Breast epithelium (tissue), 4 donors: ENCODE measurements at regions not wholly inside any gene's neighbourhood (a gene's known extent, or its start where the extent isn't known, plus 50 kb on each side); places are given as distances from the start of the nearest gene placed in this dataset.

Source experiments
- DNase-seq, 2 donors: peaks; one replicate each; pipeline ENCODE4 v3.0.0-alpha.2; 2019; ENCODE audit warnings: low spot score in 2 of 2
- H3K27ac ChIP-seq, 2 donors: fragments of 200-600 bp; sonication (generic) in 1 of 2; one replicate each; pipeline ENCODE4 v1.5.1; 2016 to 2019; ENCODE audit warnings: mild to moderate bottlenecking in 1 of 2
- H3K27me3 ChIP-seq, 2 donors: fragments of 200-600 bp; sonication (generic) in 1 of 2; one replicate each; pipeline versions ENCODE4 v1.5.1 to v1.6.0; 2017 to 2019; ENCODE audit warnings: control low read depth in 1 of 2, mild to moderate bottlenecking in 1 of 2
- H3K36me3 ChIP-seq: fragments of 200-600 bp; one replicate; pipeline ENCODE4 v1.5.1; 2019
- H3K4me1 ChIP-seq, 2 donors: fragments of 200-600 bp; sonication (generic); one replicate each; pipeline ENCODE4 v1.5.1; 2016 to 2019; ENCODE audit warnings: control low read depth in 1 of 2
- H3K4me3 ChIP-seq, 3 donors: fragments of 200-600 bp; sonication (generic); 1 replicate in 2 of 3; 2 replicates in 1 of 3; pipeline ENCODE4 v1.5.1; 2016 to 2019; ENCODE audit warnings: mild to moderate bottlenecking in 3 of 3, moderate library complexity in 2 of 3
- H3K9me3 ChIP-seq, 2 donors: fragments of 200-600 bp; sonication (generic) in 1 of 2; one replicate each; pipeline ENCODE4 v1.5.1; 2016 to 2019; ENCODE audit warnings: control low read depth in 1 of 2
- CTCF ChIP-seq, 3 donors: fragments of 450-650 bp; IDR thresholded peaks; one replicate each; pipeline ENCODE4 v1.5.1; 2016 to 2017; ENCODE audit warnings: antibody characterized with exemption in 3 of 3, mild to moderate bottlenecking in 3 of 3, moderate library complexity in 3 of 3
- POLR2A ChIP-seq: fragments of 450-650 bp; IDR thresholded peaks from one replicate; pipeline ENCODE4 v1.6.1; 2016; ENCODE audit warnings: antibody characterized with exemption, mild to moderate bottlenecking, moderate library complexity
- POLR2AphosphoS5 ChIP-seq, 3 donors: sonication (generic); formaldehyde crosslinking; IDR thresholded peaks; one replicate each; pipeline ENCODE4 v1.6.1; 2017; ENCODE audit warnings: antibody characterized with exemption in 3 of 3
- intact Hi-C: fragments of 100-400 bp; cut with DNase I; formaldehyde crosslinking; loops from one replicate; pipeline ENCODE4 v1.15.1; 2023; ENCODE audit warnings: low total_unique reads

DNA sequence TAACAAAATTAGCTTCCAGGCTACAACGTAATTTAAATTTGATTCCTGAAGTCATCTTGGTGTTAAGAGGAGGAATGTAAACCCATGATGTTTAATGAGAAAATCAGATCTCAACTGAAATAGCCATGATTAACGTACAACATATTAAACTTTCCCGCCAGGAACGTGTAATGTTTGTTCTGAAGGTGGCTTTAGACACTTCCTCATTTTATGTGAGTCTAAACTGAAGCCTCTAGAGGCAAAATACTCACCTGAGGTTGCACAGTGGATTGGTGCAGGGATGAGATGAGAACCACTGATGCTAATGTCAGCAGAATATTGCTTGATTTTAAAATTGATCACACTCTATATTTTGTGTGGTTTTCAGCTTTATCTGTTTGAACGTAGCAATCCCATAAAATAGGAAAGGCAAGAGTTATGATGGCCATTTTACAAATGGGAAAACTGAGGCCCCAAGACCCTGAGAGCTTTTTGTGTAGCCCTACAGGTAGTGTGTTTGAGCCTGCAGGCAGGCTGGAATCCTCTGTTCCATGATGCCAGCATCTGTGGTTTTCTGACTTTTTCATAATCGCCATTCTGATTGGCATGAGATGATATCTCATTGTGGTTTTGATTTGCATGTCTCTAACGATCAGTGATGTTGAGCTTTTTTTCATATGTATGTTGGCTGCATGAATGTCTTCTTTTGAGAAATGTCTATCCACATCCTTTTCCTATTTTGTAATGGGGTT lies 243.7 kb upstream of the BMPER start:
- no peaks in the 10 kb centered on the region for H3K9me3 ChIP-seq
- no peak overlapping the region for H3K27ac ChIP-seq
- H3K4me3 ChIP-seq, result no peak overlapping the region
- H3K4me1 ChIP-seq, result no peaks in the 10 kb centered on the region
- no peaks in the 10 kb centered on the region for H3K36me3 ChIP-seq
- H3K27me3 ChIP-seq, result no peaks in the 10 kb centered on the region
- no peak for DNase-seq
- intact Hi-C loops, result no loop called here
- TF ChIP-seq POLR2AphosphoS5 (IDR thresholded peaks at IDR 0.05), result no peak
- no peak for TF ChIP-seq CTCF (IDR thresholded peaks at IDR 0.05)

GRCh38 chr7:33666531-33666930 lies 238.8 kb upstream of the BMPER start:
- H3K4me1 ChIP-seq, result no peaks in the 10 kb centered on the region
- H3K9me3 ChIP-seq, result no peaks in the 10 kb centered on the region
- DNase-seq, result no peak
- no peaks in the 10 kb centered on the region for H3K27me3 ChIP-seq
- TF ChIP-seq POLR2AphosphoS5 (IDR thresholded peaks at IDR 0.05), result no peak
- no peak for TF ChIP-seq CTCF (IDR thresholded peaks at IDR 0.05)
- no peak for TF ChIP-seq POLR2A
- H3K36me3 ChIP-seq, result no peaks in the 10 kb centered on the region
- no peak overlapping the region for H3K27ac ChIP-seq
- H3K4me3 ChIP-seq, result no peak overlapping the region
- intact Hi-C loops, result no loop called here

GRCh38 chr7:33667196-33667595 lies 238.1 kb upstream of the BMPER start:
- Histone ChIP-seq H3K9me3 (no peaks in the 10 kb centered on the region), H3K27me3 (no peaks in the 10 kb centered on the region), H3K4me1 (no peaks in the 10 kb centered on the region), H3K27ac (no peak overlapping the region), H3K4me3 (no peak overlapping the region), H3K36me3 (no peaks in the 10 kb centered on the region)
- no peak for TF ChIP-seq CTCF (IDR thresholded peaks at IDR 0.05)
- no peak for DNase-seq
- intact Hi-C loops, result no loop called here

DNA sequence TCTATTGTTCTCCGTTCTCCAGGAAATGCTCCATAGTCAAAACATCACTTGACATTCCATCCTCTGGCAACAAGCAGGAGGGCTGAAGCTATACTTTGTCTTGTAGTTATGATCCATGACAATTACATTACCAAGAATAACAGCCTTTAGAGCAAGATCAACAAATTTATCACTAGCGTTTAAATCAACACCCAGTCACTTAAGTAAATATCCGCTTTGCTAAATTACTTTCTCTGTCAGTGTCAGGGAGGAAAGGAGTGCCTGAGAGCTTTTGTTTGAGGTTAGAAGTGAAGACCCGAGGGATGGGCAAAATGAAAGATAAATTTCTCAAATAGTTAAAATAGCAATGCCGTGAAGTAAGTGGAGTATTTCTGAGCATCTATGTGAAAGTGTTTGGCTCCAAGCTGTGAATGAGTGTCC lies 236.1 kb upstream of the BMPER start:
- H3K4me1 ChIP-seq, result no peaks in the 10 kb centered on the region
- intact Hi-C loops, result no loop called here
- TF ChIP-seq POLR2AphosphoS5 (IDR thresholded peaks at IDR 0.05), result no peak
- no peak for TF ChIP-seq POLR2A
- no peak for TF ChIP-seq CTCF (IDR thresholded peaks at IDR 0.05)

DNA sequence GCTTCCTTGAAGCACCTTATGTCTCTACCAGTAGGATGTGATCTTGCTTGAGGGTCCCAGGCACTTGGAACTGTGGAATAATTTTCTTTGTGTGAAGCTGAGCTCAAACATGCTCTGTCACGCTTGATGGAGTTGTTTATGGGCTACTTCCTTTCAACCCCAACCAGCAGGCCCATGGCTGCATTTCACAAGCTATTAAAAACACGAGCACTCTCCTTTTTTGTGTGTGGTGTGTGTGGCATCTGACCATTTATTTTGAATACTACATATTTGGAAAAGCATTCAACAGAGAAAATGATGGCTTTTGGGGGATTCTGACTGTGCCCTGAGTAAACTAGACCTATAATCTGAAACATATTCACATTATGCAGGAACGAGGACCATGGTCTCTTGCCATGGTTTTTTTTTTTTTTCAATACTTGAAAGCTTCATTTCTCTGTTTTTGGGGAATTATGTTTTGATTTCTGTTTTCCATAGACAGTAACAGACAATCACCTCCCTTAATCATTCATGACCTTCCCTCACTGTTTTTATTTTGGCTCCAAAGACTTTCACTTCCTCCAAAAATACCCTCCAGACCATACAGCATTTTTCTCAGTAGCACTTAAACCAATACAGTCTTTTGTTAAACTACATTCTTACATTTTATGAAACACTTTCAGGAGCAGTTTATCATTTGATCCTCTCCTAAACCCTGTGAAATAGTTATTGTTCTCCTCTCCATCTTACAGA lies 233.6 kb upstream of the BMPER start:
- H3K36me3 ChIP-seq, result no peaks in the 10 kb centered on the region
- no peaks in the 10 kb centered on the region for H3K9me3 ChIP-seq
- H3K27ac ChIP-seq, result no peak overlapping the region
- no peaks in the 10 kb centered on the region for H3K4me1 ChIP-seq
- DNase-seq, result no peak
- intact Hi-C loops, result no loop called here
- H3K4me3 ChIP-seq, result no peak overlapping the region
- no peak for TF ChIP-seq CTCF (IDR thresholded peaks at IDR 0.05)
- no peak for TF ChIP-seq POLR2A
- TF ChIP-seq POLR2AphosphoS5 (IDR thresholded peaks at IDR 0.05), result no peak
- H3K27me3 ChIP-seq, result no peaks in the 10 kb centered on the region

More for the DNA sequence above, 236.1 kb upstream of the BMPER start:
- H3K9me3 ChIP-seq, result no peaks in the 10 kb centered on the region
- no peak overlapping the region for H3K27ac ChIP-seq
- no peak for DNase-seq
- no peak overlapping the region for H3K4me3 ChIP-seq
- H3K36me3 ChIP-seq, result no peaks in the 10 kb centered on the region
- no peaks in the 10 kb centered on the region for H3K27me3 ChIP-seq
